ENCODE measurements at regions not wholly inside any gene's neighbourhood (a gene's known extent, or its start where the extent isn't known, plus 50 kb on each side); places are given as distances from the start of the nearest gene placed in this dataset.

- Histone ChIP-seq H3K9me3 (ENCODE audit: control insufficient read depth, insufficient read depth, low read depth, low read length) (no peaks in the 10 kb centered on the region), H3K27me3 (ENCODE audit: control insufficient read depth, insufficient read depth, low read length) (no peaks in the 10 kb centered on the region), H3K9ac (ENCODE audit: low read length) (no peak overlapping the region), H3K36me3 (ENCODE audit: control insufficient read depth, insufficient read depth, low read length) (no peaks in the 10 kb centered on the region), H3K4me3 (ENCODE audit: low read depth, low read length) (no peak overlapping the region), H3K27ac (ENCODE audit: low read depth, low read length) (no peak overlapping the region), H3K4me1 (ENCODE audit: control insufficient read depth, insufficient read depth, low read length) (no peaks in the 10 kb centered on the region)
Measured at GRCh38 chr6:95352064-95352795, 225.1 kb upstream of the MANEA start.

GRCh38 chr6:95354551-95354950, 222.8 kb upstream of the MANEA start:
- no peak overlapping the region for H3K4me3 ChIP-seq (ENCODE audit: low read depth, low read length)
- H3K9me3 ChIP-seq (ENCODE audit: control insufficient read depth, insufficient read depth, low read depth, low read length): no peaks in the 10 kb centered on the region
- H3K27me3 ChIP-seq (ENCODE audit: control insufficient read depth, insufficient read depth, low read length): no peaks in the 10 kb centered on the region
- H3K9ac ChIP-seq (ENCODE audit: low read length): no peak overlapping the region
- no peak overlapping the region for H3K27ac ChIP-seq (ENCODE audit: low read depth, low read length)
- H3K36me3 ChIP-seq (ENCODE audit: control insufficient read depth, insufficient read depth, low read length): no peaks in the 10 kb centered on the region
- H3K4me1 ChIP-seq (ENCODE audit: control insufficient read depth, insufficient read depth, low read length): no peaks in the 10 kb centered on the region

GRCh38 chr6:95357380-95358020, 219.8 kb upstream of the MANEA start:
- Histone ChIP-seq H3K27me3 (ENCODE audit: control insufficient read depth, insufficient read depth, low read length) (no peaks in the 10 kb centered on the region), H3K4me3 (ENCODE audit: low read depth, low read length) (no peak overlapping the region), H3K36me3 (ENCODE audit: control insufficient read depth, insufficient read depth, low read length) (no peaks in the 10 kb centered on the region), H3K27ac (ENCODE audit: low read depth, low read length) (no peak overlapping the region), H3K9ac (ENCODE audit: low read length) (no peak overlapping the region), H3K9me3 (ENCODE audit: control insufficient read depth, insufficient read depth, low read depth, low read length) (no peaks in the 10 kb centered on the region), H3K4me1 (ENCODE audit: control insufficient read depth, insufficient read depth, low read length) (no peaks in the 10 kb centered on the region)

GRCh38 chr6:95364016-95364604, 213.2 kb upstream of the MANEA start:
- Histone ChIP-seq H3K4me1 (ENCODE audit: control insufficient read depth, insufficient read depth, low read length) (peaks cover 20% of the 10 kb centered on the region), H3K27ac (ENCODE audit: low read depth, low read length) (no peak overlapping the region), H3K27me3 (ENCODE audit: control insufficient read depth, insufficient read depth, low read length) (no peaks in the 10 kb centered on the region), H3K9me3 (ENCODE audit: control insufficient read depth, insufficient read depth, low read depth, low read length) (no peaks in the 10 kb centered on the region), H3K4me3 (ENCODE audit: low read depth, low read length) (no peak overlapping the region), H3K36me3 (ENCODE audit: control insufficient read depth, insufficient read depth, low read length) (no peaks in the 10 kb centered on the region), H3K9ac (ENCODE audit: low read length) (no peak overlapping the region)

GRCh38 chr6:95365454-95365853, 211.9 kb upstream of the MANEA start:
- Histone ChIP-seq H3K9me3 (ENCODE audit: control insufficient read depth, insufficient read depth, low read depth, low read length) (no peaks in the 10 kb centered on the region), H3K4me1 (ENCODE audit: control insufficient read depth, insufficient read depth, low read length) (peaks cover 20% of the 10 kb centered on the region), H3K36me3 (ENCODE audit: control insufficient read depth, insufficient read depth, low read length) (no peaks in the 10 kb centered on the region), H3K4me3 (ENCODE audit: low read depth, low read length) (no peak overlapping the region), H3K27ac (ENCODE audit: low read depth, low read length) (no peak overlapping the region), H3K27me3 (ENCODE audit: control insufficient read depth, insufficient read depth, low read length) (no peaks in the 10 kb centered on the region), H3K9ac (ENCODE audit: low read length) (no peak overlapping the region)

- H3K4me3 ChIP-seq (ENCODE audit: low read depth, low read length): no peak overlapping the region
- no peaks in the 10 kb centered on the region for H3K9me3 ChIP-seq (ENCODE audit: control insufficient read depth, insufficient read depth, low read depth, low read length)
- H3K4me1 ChIP-seq (ENCODE audit: control insufficient read depth, insufficient read depth, low read length): peaks cover 20% of the 10 kb centered on the region
- H3K36me3 ChIP-seq (ENCODE audit: control insufficient read depth, insufficient read depth, low read length): no peaks in the 10 kb centered on the region
- no peak overlapping the region for H3K9ac ChIP-seq (ENCODE audit: low read length)
- no peaks in the 10 kb centered on the region for H3K27me3 ChIP-seq (ENCODE audit: control insufficient read depth, insufficient read depth, low read length)
- H3K27ac ChIP-seq (ENCODE audit: low read depth, low read length): no peak overlapping the region
Measured at GRCh38 chr6:95366414-95366813, 210.9 kb upstream of the MANEA start.

GRCh38 chr6:95383878-95384277, 193.5 kb upstream of the MANEA start:
- H3K9me3 ChIP-seq (ENCODE audit: control insufficient read depth, insufficient read depth, low read depth, low read length): peaks cover 3% of the 10 kb centered on the region; the same call in 1 of the 2 replicates
- H3K27ac ChIP-seq (ENCODE audit: low read depth, low read length): no peak overlapping the region
- H3K9ac ChIP-seq (ENCODE audit: low read length): no peak overlapping the region
- H3K36me3 ChIP-seq (ENCODE audit: control insufficient read depth, insufficient read depth, low read length): no peaks in the 10 kb centered on the region
- no peak overlapping the region for H3K4me3 ChIP-seq (ENCODE audit: low read depth, low read length)
- no peaks in the 10 kb centered on the region for H3K4me1 ChIP-seq (ENCODE audit: control insufficient read depth, insufficient read depth, low read length)
- no peaks in the 10 kb centered on the region for H3K27me3 ChIP-seq (ENCODE audit: control insufficient read depth, insufficient read depth, low read length)

- no peaks in the 10 kb centered on the region for H3K4me1 ChIP-seq (ENCODE audit: control insufficient read depth, insufficient read depth, low read length)
Measured at GRCh38 chr6:95384988-95385387, 192.3 kb upstream of the MANEA start.

GRCh38 chr6:95387845-95388244, 189.5 kb upstream of the MANEA start:
- Histone ChIP-seq H3K4me1 (ENCODE audit: control insufficient read depth, insufficient read depth, low read length) (no peaks in the 10 kb centered on the region), H3K9me3 (ENCODE audit: control insufficient read depth, insufficient read depth, low read depth, low read length) (peaks cover 2% of the 10 kb centered on the region; the same call in 1 of the 2 replicates), H3K27me3 (ENCODE audit: control insufficient read depth, insufficient read depth, low read length) (no peaks in the 10 kb centered on the region), H3K9ac (ENCODE audit: low read length) (no peak overlapping the region), H3K27ac (ENCODE audit: low read depth, low read length) (no peak overlapping the region), H3K36me3 (ENCODE audit: control insufficient read depth, insufficient read depth, low read length) (no peaks in the 10 kb centered on the region), H3K4me3 (ENCODE audit: low read depth, low read length) (no peak overlapping the region)

More at GRCh38 chr6:95384988-95385387, 192.3 kb upstream of the MANEA start:
- peaks cover 4% of the 10 kb centered on the region for H3K9me3 ChIP-seq (ENCODE audit: control insufficient read depth, insufficient read depth, low read depth, low read length)
- no peak overlapping the region for H3K9ac ChIP-seq (ENCODE audit: low read length)
- no peaks in the 10 kb centered on the region for H3K27me3 ChIP-seq (ENCODE audit: control insufficient read depth, insufficient read depth, low read length)
- H3K36me3 ChIP-seq (ENCODE audit: control insufficient read depth, insufficient read depth, low read length): no peaks in the 10 kb centered on the region
- no peak overlapping the region for H3K4me3 ChIP-seq (ENCODE audit: low read depth, low read length)
- H3K27ac ChIP-seq (ENCODE audit: low read depth, low read length): no peak overlapping the region

- Histone ChIP-seq H3K4me1 (ENCODE audit: control insufficient read depth, insufficient read depth, low read length) (no peaks in the 10 kb centered on the region), H3K36me3 (ENCODE audit: control insufficient read depth, insufficient read depth, low read length) (no peaks in the 10 kb centered on the region), H3K27me3 (ENCODE audit: control insufficient read depth, insufficient read depth, low read length) (no peaks in the 10 kb centered on the region), H3K9me3 (ENCODE audit: control insufficient read depth, insufficient read depth, low read depth, low read length) (no peaks in the 10 kb centered on the region), H3K27ac (ENCODE audit: low read depth, low read length) (no peak overlapping the region), H3K4me3 (ENCODE audit: low read depth, low read length) (no peak overlapping the region), H3K9ac (ENCODE audit: low read length) (no peak overlapping the region)
Measured at GRCh38 chr6:95404777-95405176, 172.6 kb upstream of the MANEA start.

- no peak overlapping the region for H3K27ac ChIP-seq (ENCODE audit: low read depth, low read length)
- no peak overlapping the region for H3K9ac ChIP-seq (ENCODE audit: low read length)
- H3K4me3 ChIP-seq (ENCODE audit: low read depth, low read length): no peak overlapping the region
- H3K4me1 ChIP-seq (ENCODE audit: control insufficient read depth, insufficient read depth, low read length): no peaks in the 10 kb centered on the region
- H3K36me3 ChIP-seq (ENCODE audit: control insufficient read depth, insufficient read depth, low read length): no peaks in the 10 kb centered on the region
- H3K9me3 ChIP-seq (ENCODE audit: control insufficient read depth, insufficient read depth, low read depth, low read length): no peaks in the 10 kb centered on the region
- H3K27me3 ChIP-seq (ENCODE audit: control insufficient read depth, insufficient read depth, low read length): no peaks in the 10 kb centered on the region
Measured at GRCh38 chr6:95408111-95408510, 169.2 kb upstream of the MANEA start.
